Activated CD4-positive, alpha-beta T cell treated with anti-CD3 and anti-CD28 coated beads for 36 hours (primary cell): ENCODE measurements at regions not wholly inside any gene's neighbourhood (a gene's known extent, or its start where the extent isn't known, plus 50 kb on each side); places are given as distances from the start of the nearest gene placed in this dataset.

ENCODE experiments used
- ATAC-seq: fragments of 200-7000 bp; cut with Tn5 transposase; one replicate; pipeline ENCODE4 v1.10.0; 2021; ENCODE audit warnings: mild to moderate bottlenecking, moderate library complexity
- CTCF ChIA-PET: fragments of 350-600 bp; sonication (Branson Sonifier 250); formaldehyde crosslinking; loops from one replicate; lab custom pipeline; 2021; ENCODE audit warnings: antibody characterized with exemption; lab: Charles Lee
- POLR2A ChIA-PET: fragments of 350-600 bp; sonication (Branson Sonifier 250); formaldehyde crosslinking; loops from one replicate; lab custom pipeline; 2021; ENCODE audit warnings: antibody characterized with exemption, inconsistent platforms; lab: Charles Lee
- DNase-seq: peaks from one replicate; pipeline ENCODE4 v3.0.0-alpha.2; 2020
- H3K27ac Mint-ChIP-seq: one replicate; pipeline ENCODE4 v1.8.0; 2021; ENCODE audit warnings: mixed read lengths
- H3K27me3 Mint-ChIP-seq: one replicate; pipeline ENCODE4 v1.8.0; 2021; ENCODE audit warnings: mixed read lengths
- H3K36me3 Mint-ChIP-seq: one replicate; pipeline ENCODE4 v1.8.0; 2021; ENCODE audit warnings: low read depth, mixed read lengths
- H3K4me1 Mint-ChIP-seq: one replicate; pipeline ENCODE4 v1.8.0; 2021; ENCODE audit warnings: mixed read lengths
- H3K4me3 Mint-ChIP-seq: one replicate; pipeline ENCODE4 v1.8.0; 2021; ENCODE audit warnings: mild to moderate bottlenecking, moderate library complexity, mixed read lengths
- H3K9me3 Mint-ChIP-seq: one replicate; pipeline ENCODE4 v1.8.0; 2021; ENCODE audit warnings: low read depth, mixed read lengths
- intact Hi-C, 2 experiments: fragments of 100-400 bp; cut with DNase I in 1 of 2; cut with micrococcal nuclease in 1 of 2; formaldehyde crosslinking; loops; one replicate each; pipeline versions ENCODE4 v1.14.2 to v1.15.1; 2022 to 2024; cut with DNase I, micrococcal nuclease

DNA sequence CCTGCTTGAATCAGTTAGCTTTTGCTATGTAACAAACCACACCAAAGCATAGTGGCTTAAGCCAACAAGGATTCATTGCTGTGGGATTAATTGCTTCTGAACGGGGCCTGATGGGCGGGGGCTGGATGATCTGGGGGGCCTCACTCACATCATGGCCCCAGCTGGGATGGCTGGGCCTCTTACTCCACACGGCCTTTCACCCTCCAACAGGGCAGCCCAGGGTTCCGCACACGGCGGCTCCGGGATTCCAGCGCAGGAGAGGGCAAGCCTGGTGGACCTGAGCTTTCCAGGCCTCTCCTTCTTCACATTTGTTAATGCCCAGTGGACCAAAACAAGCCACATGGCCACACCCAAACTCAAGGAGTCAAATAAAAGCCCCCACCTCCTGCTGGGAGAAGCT is 86.3 kb upstream of the PHLPP1 start:
- ATAC-seq, result no peak
- Mint-ChIP-seq H3K27me3 (peaks cover 2% of the 10 kb centered on the region), H3K4me1 (no peaks in the 10 kb centered on the region), H3K27ac (no peak overlapping the region), H3K36me3 (no peaks in the 10 kb centered on the region), H3K4me3 (no peak overlapping the region), H3K9me3 (no peaks in the 10 kb centered on the region)
- intact Hi-C loops, result no loop called here
- ChIA-PET POLR2A (no interaction called here), CTCF (no interaction called here)
- DNase-seq, result no peak

DNA sequence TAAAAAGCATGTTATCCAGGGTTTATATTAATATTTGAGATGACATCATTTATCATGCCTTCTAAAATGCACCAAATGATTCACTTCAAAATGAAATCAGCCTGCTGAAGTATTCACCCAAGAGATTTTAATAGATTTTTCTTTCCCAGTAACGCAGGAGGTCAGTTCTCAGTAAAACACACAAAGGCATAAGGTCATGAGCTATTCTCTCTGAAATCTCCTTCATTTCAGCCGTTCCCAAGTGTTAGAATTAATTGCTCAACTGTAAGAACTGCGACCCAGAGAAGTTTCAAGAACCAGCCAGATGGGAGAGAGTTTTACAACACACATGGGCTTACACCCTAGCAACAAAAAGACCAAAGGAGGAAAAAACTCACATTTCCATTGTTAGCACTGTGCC is 84.2 kb upstream of the PHLPP1 start:
- peaks cover 3% of the 10 kb centered on the region for H3K27me3 Mint-ChIP-seq
- CTCF ChIA-PET, result no interaction called here
- H3K4me1 Mint-ChIP-seq, result no peaks in the 10 kb centered on the region
- no peak for DNase-seq
- H3K27ac Mint-ChIP-seq, result no peak overlapping the region
- no peak overlapping the region for H3K4me3 Mint-ChIP-seq
- ATAC-seq, result no peak
- POLR2A ChIA-PET, result no interaction called here
- H3K36me3 Mint-ChIP-seq, result no peaks in the 10 kb centered on the region
- intact Hi-C loops, result no loop called here
- H3K9me3 Mint-ChIP-seq, result no peaks in the 10 kb centered on the region

DNA sequence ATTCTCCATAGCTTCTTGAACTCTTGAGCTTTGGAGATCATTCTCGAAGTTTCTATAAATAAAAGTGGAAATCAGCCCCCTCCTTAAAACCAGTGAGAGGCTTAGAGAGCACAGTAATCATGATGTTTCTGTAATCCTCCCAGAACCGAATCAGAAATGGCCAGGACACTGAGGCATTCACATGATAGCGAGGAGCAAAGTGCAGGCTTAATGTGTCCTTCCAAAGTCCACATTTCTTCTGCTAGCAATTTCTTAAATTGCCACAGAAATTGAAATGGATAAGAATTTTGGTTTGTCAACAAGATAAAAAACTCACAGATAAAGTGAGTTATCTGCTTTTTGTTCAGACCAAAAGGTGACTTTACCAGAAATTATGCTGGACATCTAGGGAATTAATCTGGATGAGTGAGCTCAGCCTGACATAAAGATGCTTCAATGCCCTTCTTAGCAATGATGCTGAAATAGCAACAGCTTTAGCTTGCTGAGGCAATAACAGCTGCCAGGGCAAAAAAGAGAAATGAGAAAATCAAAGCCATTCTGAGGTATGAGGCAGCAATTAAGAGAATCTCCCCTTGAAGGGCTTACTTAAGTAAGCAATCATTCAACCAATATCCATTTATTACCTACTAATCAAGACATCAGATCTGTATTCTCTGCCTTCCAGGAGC is 82.4 kb upstream of the PHLPP1 start:
- intact Hi-C loops, result no loop called here
- ATAC-seq (no peak), DNase-seq (no peak)
- no peaks in the 10 kb centered on the region for H3K36me3 Mint-ChIP-seq
- peaks cover 7% of the 10 kb centered on the region for H3K27me3 Mint-ChIP-seq
- ChIA-PET POLR2A (no interaction called here), CTCF (interaction anchor here (0.7 to 1.2 kb wide), 2 partner anchors 48 to 350 kb away, joined by 3 read pairs; no protein-coding TSS in a partner anchor)
- no peak overlapping the region for H3K27ac Mint-ChIP-seq
- H3K4me3 Mint-ChIP-seq, result no peak overlapping the region
- no peaks in the 10 kb centered on the region for H3K4me1 Mint-ChIP-seq
- H3K9me3 Mint-ChIP-seq, result no peaks in the 10 kb centered on the region

DNA sequence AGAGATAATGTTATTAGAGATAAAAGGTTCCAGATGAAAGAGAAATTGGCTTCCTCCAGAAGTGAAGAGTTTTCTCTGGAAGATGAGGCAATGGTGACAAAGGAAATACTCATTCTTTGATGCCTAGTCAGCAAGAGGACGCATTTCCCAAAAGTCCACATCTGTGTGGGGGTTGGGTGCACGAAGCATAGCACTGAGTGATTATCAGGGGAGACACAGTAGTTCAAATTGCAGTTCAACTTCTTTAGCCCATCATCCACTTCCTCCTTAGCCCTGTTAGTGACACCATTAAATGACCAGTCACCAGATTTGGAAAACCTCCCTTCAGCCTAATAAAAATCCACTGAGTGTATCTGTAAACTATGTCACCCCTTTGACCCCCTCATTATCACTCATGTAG is 80.9 kb upstream of the PHLPP1 start:
- Mint-ChIP-seq H3K27me3 (peaks cover 15% of the 10 kb centered on the region), H3K27ac (no peak overlapping the region), H3K4me3 (no peak overlapping the region), H3K4me1 (peaks cover 4% of the 10 kb centered on the region), H3K9me3 (no peaks in the 10 kb centered on the region), H3K36me3 (no peaks in the 10 kb centered on the region)
- ChIA-PET POLR2A (no interaction called here), CTCF (no interaction called here)
- ATAC-seq (no peak), DNase-seq (no peak)
- intact Hi-C loops, result no loop called here

DNA sequence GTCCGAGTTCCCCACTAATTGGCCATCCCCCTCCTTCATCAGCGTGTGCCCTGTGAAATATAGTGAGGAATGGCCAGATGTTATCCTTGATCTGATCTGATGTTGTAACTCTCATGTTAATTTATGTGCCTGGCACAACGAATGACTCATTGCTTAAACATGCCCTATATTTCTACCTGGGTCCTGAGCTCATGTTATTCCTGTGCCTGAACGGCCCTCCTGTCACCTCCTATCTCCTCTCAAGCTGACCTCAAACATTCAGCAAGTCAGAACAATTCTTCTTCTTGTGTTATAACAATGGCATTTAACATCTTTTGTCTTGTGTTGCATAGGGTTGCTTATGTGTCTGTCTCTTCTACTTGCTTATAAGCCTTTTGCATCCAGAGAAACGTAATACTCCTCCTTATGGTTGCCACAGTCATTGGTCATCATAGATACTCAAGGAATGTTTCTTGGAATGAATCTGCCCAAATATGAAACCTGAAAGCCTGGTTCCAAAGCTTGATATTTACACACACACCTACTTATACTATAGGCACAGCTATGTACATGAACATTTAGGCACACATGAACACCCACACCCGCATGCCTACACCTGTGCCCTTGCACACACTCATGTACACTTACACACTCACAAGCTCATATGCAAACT is 80.2 kb upstream of the PHLPP1 start:
- Mint-ChIP-seq H3K4me3 (no peak overlapping the region), H3K36me3 (no peaks in the 10 kb centered on the region), H3K27ac (no peak overlapping the region), H3K4me1 (peaks cover 4% of the 10 kb centered on the region), H3K9me3 (no peaks in the 10 kb centered on the region), H3K27me3 (peaks cover 15% of the 10 kb centered on the region)
- CTCF ChIA-PET, result interaction anchor here (0.6 kb wide), 1 partner anchor 31 kb away, joined by 5 read pairs; no protein-coding TSS in a partner anchor
- DNase-seq (no peak), ATAC-seq (no peak)
- POLR2A ChIA-PET, result no interaction called here
- intact Hi-C loops, result loop anchor here in 1 of 2 experiments (5.0 kb wide), 1 partner anchor 807 kb away; no protein-coding TSS in a partner anchor

DNA sequence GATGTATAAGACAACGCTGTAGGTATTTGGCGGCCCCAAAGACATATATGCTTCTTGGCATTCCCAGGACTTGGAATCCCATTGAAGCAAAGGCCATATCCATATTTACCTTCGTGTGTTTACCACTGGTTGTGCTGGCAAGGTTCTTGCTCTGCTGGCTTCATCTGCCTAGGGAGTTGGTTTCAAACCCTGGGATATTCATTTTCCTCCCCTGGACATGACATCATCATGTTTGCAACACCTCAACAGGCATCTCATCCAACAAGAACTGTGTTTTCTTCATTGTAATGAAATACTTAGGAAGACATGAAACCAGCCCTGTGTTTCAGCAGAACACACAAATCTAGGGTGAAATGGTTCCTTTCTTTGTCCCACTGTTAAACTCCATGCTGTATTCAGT is 77.9 kb upstream of the PHLPP1 start:
- ATAC-seq (no peak), DNase-seq (no peak)
- Mint-ChIP-seq H3K4me3 (no peak overlapping the region), H3K4me1 (peaks cover 4% of the 10 kb centered on the region), H3K27me3 (peaks cover 13% of the 10 kb centered on the region), H3K36me3 (no peaks in the 10 kb centered on the region), H3K27ac (no peak overlapping the region), H3K9me3 (no peaks in the 10 kb centered on the region)
- intact Hi-C loops, result loop anchor here in 1 of 2 experiments (5.0 kb wide), 1 partner anchor 805 kb away; no protein-coding TSS in a partner anchor
- CTCF ChIA-PET, result interaction anchor here (0.8 to 3.5 kb wide), 6 partner anchors 21 to 345 kb away, joined by 3 to 31 read pairs (median 4); no protein-coding TSS in a partner anchor
- POLR2A ChIA-PET, result no interaction called here

DNA sequence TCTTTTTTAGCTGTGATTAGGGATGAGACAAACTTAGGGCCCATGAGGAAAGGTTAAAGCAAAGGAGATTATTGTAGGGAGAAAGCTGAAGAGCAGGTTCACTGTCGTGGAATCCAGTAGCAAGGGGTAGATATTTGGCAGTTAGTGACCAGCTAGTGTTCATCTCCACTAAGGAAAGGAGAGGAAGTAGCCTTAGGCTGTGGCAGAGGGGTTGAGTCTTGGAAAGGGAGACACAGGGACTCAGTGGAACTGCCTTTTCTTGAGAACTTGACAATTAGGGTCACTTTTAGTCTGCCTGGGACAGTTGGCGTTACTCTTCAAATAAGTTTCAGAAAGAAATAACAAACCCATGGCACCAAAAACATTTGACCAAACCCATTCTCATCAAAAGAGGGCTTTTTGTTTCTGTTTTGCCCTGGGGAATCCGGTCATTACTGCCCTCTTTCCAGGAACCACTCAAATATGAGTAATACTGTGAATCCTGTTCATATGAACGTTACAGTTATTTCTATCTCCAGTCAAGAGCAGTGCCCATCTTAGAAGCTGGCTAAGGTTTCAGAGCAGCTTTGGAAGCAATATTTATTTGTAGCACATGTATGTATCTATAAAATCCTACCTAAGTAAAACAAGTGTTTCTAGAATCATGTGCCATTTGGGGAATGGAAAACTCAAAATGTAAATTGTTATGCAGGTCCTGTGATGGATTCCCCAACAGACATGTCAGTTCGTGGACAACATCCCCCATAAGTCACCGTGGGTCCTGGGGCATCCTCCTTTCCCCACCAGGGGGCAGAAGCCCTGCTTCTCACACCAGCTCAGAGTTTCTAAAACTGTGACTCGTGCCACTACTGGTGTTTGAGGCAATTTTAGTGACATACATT is 77.3 kb upstream of the PHLPP1 start:
- POLR2A ChIA-PET, result no interaction called here
- H3K27ac Mint-ChIP-seq, result no peak overlapping the region
- CTCF ChIA-PET, result interaction anchor here (0.7 to 3.5 kb wide), 12 partner anchors 22 to 344 kb away, joined by 3 to 31 read pairs (median 4); partner anchors contain the start of gene PHLPP1
- ATAC-seq (peak; percentile 83), DNase-seq (peak; percentile 77)
- no peaks in the 10 kb centered on the region for H3K36me3 Mint-ChIP-seq
- H3K4me1 Mint-ChIP-seq, result peaks cover 4% of the 10 kb centered on the region
- peaks cover 13% of the 10 kb centered on the region for H3K27me3 Mint-ChIP-seq
- no peaks in the 10 kb centered on the region for H3K9me3 Mint-ChIP-seq
- no peak overlapping the region for H3K4me3 Mint-ChIP-seq
- intact Hi-C loops, result loop anchor here (1.0 to 5.0 kb wide), 3 partner anchors 320 to 804 kb away; no protein-coding TSS in a partner anchor

DNA sequence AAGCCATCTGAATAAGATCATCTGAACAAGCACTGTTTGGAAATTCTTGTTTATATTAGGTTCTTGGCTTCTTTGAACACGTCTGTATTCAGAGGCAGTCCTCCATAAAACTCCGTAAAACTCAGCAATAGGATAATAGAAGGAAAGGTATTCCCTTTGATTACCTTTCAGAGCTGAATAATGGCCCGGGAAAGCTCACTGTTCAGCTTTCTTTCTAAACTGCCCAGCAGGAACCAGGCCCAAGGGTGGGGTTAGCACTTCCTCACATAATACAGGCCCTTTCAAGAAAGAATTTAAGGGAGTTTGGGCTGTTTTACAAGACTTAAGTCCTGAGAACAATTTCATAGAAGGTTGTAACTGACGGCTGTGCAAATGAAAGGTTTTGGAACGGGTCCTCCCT is 72.2 kb upstream of the PHLPP1 start:
- DNase-seq, result no peak
- Mint-ChIP-seq H3K27ac (no peak overlapping the region), H3K27me3 (peaks cover 8% of the 10 kb centered on the region), H3K4me3 (no peak overlapping the region), H3K4me1 (peaks cover 4% of the 10 kb centered on the region), H3K9me3 (no peaks in the 10 kb centered on the region), H3K36me3 (no peaks in the 10 kb centered on the region)
- ATAC-seq, result no peak
- POLR2A ChIA-PET, result no interaction called here
- CTCF ChIA-PET, result no interaction called here
- intact Hi-C loops, result no loop called here

DNA sequence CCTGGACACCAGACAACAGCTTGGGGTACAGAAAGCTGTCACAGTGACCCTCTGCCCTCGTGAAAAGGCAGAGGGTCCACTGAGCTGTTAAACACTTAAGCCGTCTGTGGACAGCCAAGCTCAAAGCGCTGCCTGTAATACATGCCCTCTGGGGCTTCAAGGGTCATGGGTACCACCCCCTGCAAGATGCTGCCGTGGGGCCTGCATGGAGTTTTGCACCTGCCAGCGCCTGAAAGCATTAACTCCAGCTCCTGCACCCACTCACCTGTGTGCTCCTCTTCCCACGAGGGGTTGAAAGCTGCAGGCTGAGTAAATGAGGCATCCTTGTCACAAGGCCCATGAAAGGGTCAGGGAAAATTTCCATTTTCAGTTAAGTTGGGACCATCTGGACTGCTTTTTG is 70.6 kb upstream of the PHLPP1 start:
- intact Hi-C loops, result no loop called here
- Mint-ChIP-seq H3K36me3 (no peaks in the 10 kb centered on the region), H3K27ac (no peak overlapping the region), H3K9me3 (no peaks in the 10 kb centered on the region), H3K27me3 (no peaks in the 10 kb centered on the region), H3K4me1 (no peaks in the 10 kb centered on the region), H3K4me3 (no peak overlapping the region)
- ChIA-PET POLR2A (no interaction called here), CTCF (interaction anchor here (0.7 kb wide), 1 partner anchor 332 kb away, joined by 3 read pairs; no protein-coding TSS in a partner anchor)
- no peak for ATAC-seq
- no peak for DNase-seq

DNA sequence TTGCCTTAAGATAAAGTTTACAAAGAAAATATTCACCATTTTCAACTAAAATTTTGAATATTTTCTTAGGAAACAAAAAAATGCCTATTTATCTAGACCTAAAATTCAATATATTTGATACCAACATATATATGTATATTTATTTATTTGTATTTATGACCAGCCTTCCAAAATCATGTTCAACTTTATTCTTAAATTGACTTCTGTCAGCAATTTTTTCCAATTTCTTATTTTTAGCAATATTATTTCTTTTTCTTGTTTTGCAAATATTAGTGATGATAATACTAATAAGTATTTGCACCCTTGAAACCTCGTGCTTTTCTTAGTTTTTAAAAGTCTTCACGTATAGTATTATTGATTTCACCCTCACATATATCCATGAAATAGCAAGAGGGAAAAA is 68.2 kb upstream of the PHLPP1 start:
- H3K36me3 Mint-ChIP-seq, result no peaks in the 10 kb centered on the region
- no peak for ATAC-seq
- POLR2A ChIA-PET, result no interaction called here

DNA sequence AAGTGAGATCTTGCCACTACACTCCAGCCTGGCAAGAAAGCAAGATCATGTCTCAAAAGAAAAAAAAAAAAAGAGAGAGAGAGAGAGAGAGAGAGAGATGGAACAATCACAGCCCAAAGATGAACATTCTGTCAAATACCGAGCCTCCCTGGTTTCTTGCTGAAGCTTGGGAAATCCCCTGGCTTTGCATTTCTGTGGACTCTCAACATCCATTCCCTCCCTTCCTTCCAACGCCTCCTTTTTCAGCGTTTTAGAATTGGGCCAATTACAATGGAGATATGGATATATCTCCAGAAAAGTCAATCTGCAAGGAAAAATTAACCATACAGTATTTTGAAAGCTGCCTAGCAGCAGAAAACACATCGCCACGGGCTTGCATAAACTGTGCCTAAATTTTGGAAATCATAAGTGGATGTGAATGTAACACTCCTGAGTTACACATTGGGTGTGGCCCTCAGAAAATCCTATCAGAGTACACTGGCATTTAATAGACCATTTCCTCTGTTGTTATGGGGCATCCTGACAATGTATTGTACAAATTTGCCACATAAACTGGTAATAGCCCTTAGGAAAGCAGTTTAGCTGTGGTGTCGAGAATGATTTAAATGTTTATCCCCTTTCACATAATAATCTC is 67.2 kb upstream of the PHLPP1 start:
- H3K4me3 Mint-ChIP-seq, result no peak overlapping the region
- ATAC-seq (no peak), DNase-seq (no peak)
- intact Hi-C loops, result no loop called here
- H3K27me3 Mint-ChIP-seq, result peaks cover 6% of the 10 kb centered on the region
- no peaks in the 10 kb centered on the region for H3K9me3 Mint-ChIP-seq
- ChIA-PET POLR2A (no interaction called here), CTCF (interaction anchor here (0.5 to 1.2 kb wide), 3 partner anchors 23 to 676 kb away, joined by 3 read pairs; no protein-coding TSS in a partner anchor)
- no peaks in the 10 kb centered on the region for H3K4me1 Mint-ChIP-seq
- H3K36me3 Mint-ChIP-seq, result no peaks in the 10 kb centered on the region
- no peak overlapping the region for H3K27ac Mint-ChIP-seq

More for the DNA sequence above, 68.2 kb upstream of the PHLPP1 start:
- Mint-ChIP-seq H3K27ac (no peak overlapping the region), H3K9me3 (no peaks in the 10 kb centered on the region), H3K27me3 (peaks cover 6% of the 10 kb centered on the region), H3K4me3 (no peak overlapping the region), H3K4me1 (no peaks in the 10 kb centered on the region)
- intact Hi-C loops, result no loop called here
- no peak for DNase-seq
- CTCF ChIA-PET, result no interaction called here
